Tibial nerve (tissue), 4 donors: ENCODE measurements at regions not wholly inside any gene's neighbourhood (a gene's known extent, or its start where the extent isn't known, plus 50 kb on each side); places are given as distances from the start of the nearest gene placed in this dataset.

Experiments used
- EP300 ChIP-seq, 2 donors: sonication (generic); formaldehyde crosslinking; IDR thresholded peaks; one replicate each; pipeline ENCODE4 v1.6.1; 2017; ENCODE audit warnings: antibody characterized with exemption in 2 of 2, mild to moderate bottlenecking in 1 of 2
- POLR2A ChIP-seq, 2 donors: fragments of 450-650 bp; IDR thresholded peaks; one replicate each; pipeline ENCODE4 v1.6.1; 2017; ENCODE audit warnings: antibody characterized with exemption in 2 of 2, mild to moderate bottlenecking in 2 of 2, moderate library complexity in 2 of 2
- TF ChIP-seq, protein P1 (sequence below), 5 experiments: fragments of 200-600 bp in 3 of 5; fragments of 450-650 bp in 2 of 5; sonication (generic) in 3 of 5; IDR thresholded peaks; one replicate each; pipeline ENCODE4 v1.5.1; 2016 to 2019; ENCODE audit warnings: antibody characterized with exemption in 5 of 5, mild to moderate bottlenecking in 3 of 5, moderate library complexity in 2 of 5

GRCh38 chr9:99593610-99594009 lies 228.1 kb upstream of the NR4A3 start:
- TF ChIP-seq, protein P1, sequence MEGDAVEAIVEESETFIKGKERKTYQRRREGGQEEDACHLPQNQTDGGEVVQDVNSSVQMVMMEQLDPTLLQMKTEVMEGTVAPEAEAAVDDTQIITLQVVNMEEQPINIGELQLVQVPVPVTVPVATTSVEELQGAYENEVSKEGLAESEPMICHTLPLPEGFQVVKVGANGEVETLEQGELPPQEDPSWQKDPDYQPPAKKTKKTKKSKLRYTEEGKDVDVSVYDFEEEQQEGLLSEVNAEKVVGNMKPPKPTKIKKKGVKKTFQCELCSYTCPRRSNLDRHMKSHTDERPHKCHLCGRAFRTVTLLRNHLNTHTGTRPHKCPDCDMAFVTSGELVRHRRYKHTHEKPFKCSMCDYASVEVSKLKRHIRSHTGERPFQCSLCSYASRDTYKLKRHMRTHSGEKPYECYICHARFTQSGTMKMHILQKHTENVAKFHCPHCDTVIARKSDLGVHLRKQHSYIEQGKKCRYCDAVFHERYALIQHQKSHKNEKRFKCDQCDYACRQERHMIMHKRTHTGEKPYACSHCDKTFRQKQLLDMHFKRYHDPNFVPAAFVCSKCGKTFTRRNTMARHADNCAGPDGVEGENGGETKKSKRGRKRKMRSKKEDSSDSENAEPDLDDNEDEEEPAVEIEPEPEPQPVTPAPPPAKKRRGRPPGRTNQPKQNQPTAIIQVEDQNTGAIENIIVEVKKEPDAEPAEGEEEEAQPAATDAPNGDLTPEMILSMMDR (IDR thresholded peaks at IDR 0.05) = no peak
- TF ChIP-seq POLR2A (IDR thresholded peaks at IDR 0.05) = no peak
- no peak for TF ChIP-seq EP300 (IDR thresholded peaks at IDR 0.05)
